OCI-M2 (cell line): ENCODE measurements at regions not wholly inside any gene's neighbourhood (a gene's known extent, or its start where the extent isn't known, plus 50 kb on each side); places are given as distances from the start of the nearest gene placed in this dataset.
"Not testable (repeated sequence)": the region's sequence is repeated elsewhere in the genome, so short reads cannot be mapped to it uniquely, and the experiment has no call there.

Experiments used
- DNase-seq: peaks from one replicate; lab custom pipeline; 2025; ENCODE audit not compliant: unreplicated experiment; lab: John Stamatoyannopoulos, UW

DNA sequence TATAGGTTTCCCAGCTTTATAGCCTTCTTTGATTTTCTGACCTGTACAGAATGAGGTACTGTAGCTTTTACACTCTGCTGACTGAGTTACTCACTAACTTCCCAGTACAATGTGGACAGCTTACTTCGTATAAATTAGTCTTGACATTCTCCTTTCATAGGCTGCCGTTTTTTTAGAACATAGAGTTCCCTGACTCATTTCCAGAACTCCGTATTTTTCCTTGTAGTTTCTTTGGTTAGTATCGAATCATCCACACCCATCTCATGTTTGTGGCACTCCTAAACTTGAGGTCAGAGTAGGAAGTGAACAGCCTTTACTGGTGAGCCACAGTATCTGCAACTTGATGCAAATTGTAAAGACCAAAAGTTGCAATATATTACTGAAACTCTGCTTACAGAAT lies 303.9 kb downstream of the SLITRK5 start:
- DNase-seq = no peak

DNA sequence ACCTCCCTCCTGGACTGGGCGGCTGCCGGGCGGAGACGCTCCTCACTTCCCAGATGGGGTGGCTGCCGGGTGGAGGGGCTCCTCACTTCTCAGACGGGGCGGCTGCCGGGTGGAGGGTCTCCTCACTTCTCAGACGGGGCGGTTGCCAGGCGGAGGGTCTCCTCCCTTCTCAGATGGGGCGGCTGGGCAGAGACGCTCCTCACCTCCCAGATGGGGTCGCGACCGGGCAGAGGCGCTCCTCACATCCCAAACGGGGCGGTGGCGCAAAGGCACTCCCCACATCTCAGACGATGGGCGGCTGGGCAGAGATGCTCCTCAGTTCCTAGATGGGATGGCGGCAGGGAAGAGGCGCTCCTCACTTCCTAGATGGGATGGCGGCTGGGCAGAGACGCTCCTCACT lies 305.5 kb downstream of the SLITRK5 start:
- DNase-seq = not testable (repeated sequence)

DNA sequence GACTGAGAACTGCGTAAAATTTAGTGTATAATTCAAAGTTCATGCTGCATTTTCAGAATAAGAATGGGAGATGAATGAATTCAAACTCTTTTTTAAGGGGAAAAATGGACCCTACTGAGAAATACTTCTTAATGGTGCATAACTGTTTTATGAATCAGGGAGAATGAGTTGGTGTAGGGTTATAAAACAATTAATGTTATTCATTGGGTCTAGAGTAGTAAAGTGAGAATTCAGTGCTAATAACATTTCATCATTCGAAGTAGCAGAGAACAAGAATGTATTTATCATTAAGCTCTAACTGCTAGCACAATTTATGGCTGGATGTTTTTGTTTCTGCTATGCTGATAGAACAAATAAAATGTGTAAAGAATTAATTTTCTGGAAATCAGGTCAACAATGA lies 310.2 kb downstream of the SLITRK5 start:
- DNase-seq = no peak

DNA sequence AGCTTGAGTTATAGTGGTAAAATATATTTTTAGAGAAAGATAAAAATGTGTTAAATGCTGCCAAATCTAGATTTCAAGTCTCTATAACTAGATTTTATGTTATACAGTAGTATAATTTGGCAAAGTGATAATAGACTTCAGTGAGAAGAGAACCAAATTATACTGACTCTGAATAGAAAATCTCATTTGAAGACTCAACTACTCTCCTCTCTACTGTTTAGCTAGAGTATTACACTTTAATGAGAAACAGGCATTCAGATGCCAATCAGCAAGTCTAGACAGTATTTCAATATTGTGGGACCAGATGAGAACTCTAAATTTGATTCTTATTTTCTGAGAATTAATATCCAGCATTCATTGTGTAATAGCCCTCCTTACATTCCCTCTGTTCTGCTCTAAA lies 311.2 kb downstream of the SLITRK5 start:
- no peak for DNase-seq

DNA sequence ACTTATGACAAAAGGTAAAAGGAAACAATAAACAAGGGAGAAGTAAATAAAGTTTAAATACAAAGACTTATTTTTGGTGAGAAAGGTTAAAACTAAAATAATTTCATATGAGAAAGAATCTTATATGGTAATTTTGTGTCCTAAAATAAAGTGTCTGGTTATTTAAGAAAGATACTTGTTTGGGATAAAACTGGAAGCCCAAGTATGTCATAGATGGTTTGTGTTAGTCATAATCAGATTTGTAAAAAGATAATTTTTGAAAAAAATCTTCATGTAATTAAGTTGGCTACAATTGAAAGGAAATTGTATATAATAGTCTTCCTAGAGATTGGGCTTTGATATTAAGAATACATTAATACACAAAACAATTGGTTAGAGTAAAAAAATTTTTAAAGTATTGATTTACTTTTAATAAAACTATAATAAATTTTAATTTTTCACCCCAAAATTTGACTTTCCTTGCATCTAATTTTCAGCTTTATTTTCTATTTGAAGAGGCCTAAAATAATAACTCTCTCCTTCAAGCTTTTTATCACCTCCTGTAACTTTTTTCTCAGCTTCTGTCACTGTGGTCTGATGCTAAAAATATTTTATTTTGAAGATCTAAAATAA lies 315.6 kb downstream of the SLITRK5 start:
- DNase-seq = no peak

DNA sequence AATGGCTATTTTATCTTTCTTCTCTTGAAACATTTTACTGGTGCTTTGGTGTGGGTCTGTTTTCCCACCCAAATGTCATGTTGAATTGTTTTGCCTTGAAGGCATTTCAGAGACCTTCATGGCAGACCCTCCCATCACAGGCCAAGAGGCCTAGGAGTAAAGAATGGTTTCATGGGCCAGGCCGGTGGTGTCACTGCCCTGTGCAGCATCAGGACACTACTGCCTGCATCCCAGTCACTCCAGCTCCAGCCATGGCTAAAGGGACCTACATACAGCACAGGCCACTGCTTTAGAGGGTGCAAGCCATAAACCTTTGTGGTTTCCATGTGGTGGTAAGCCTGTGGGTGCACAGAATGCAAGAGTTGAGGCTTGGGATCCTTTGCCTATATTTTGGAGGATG lies 326.9 kb downstream of the SLITRK5 start:
- no peak for DNase-seq

DNA sequence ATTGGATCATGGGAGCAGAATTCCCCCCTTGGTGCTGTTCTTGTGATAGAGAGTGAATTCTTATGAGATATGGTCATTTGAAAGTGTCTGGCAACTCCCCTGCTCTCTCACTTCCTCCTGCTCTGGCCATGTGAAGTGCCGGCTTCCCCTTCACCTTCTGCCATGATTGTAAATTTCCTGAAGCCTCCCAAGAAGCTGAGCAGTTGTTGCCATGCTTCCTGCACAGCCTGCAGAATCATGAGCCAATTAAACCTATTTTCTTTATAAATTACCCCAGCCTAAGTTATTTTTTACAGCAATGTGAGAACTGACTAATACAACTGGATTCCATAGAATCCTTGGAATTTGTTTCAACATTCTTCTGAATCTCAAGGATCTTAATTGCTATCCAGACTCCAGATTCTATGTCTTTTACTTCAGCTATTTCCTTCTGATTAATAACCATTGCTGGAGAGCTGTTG lies 328.1 kb downstream of the SLITRK5 start:
- no peak for DNase-seq

DNA sequence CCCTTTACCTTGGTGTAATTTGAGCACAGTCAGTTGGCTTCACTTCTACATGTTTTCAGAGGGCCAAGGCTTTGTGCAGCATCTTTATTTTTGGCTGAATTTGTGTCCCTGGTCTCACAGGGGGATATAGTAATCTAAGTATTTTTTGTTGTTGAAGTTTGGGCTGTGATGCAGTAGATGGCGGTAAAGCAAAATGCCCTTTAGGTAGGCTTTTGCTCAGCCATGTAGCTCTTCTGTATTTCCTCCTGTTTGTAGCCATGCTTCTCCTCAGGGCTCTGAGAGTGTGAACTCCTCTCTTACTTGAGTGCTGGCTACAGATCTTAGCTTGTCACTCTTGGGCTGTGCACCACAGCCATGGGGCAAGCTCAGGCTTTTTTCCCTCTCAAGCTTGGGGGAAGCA lies 328.6 kb downstream of the SLITRK5 start:
- no peak for DNase-seq

DNA sequence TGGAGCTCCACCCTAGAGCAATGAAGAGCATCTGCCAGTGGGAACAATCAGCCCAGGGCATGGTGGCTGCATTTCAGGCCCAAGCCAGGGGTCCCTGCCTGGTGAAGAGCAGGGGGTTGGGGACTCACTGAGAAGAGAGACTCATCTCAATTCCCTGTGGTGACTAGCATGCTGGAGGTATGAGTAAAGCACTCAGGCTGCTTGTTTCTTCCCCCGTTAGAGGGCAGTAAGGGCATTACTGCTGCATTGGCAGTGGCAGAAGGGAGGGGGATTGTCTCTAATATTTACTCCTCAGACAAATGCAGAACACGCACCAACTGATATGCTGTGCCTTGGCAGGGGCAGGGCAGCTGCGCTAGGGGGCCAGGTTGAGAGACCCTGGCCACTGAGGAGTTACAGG lies 329.1 kb downstream of the SLITRK5 start:
- no peak for DNase-seq

DNA sequence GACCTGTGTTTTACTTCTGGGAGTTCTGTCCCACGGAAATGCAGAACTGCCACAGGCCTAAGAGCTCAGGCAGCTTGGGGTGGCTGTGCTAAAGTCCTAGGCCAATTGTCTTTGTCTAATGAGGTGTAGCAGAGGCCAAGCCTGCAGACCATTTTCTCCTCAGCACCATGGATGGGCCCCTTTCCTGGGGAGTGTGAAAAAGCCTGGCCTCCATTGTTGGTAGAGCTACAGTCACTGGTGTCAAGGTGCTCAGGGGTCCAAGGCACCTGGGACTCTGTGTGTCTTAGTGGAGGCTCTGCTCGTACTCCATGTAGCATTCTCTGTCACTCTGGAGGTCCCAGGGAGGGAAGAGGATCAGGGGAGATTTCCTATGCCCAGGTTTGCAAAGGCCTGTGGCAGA lies 329.6 kb downstream of the SLITRK5 start:
- DNase-seq = no peak

DNA sequence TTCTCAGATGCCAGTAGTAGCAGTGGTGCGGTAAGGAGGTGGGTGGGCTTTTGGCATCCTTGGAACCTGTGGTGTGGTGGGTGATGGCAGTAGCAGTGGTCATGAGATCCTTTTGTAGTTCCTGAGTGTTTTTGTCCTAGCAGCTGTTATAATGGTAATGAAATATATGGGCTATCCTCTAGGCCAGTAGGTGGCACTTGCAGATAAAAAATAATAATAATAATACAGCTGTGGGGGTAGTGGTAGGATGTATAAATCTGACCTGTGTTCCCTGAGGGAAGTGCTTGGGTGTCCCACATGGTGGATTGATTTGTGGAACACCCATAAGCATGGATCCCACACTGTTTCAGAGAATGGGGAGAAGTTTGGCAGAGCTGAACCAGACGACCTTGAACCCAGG lies 334.0 kb downstream of the SLITRK5 start:
- DNase-seq = no peak

DNA sequence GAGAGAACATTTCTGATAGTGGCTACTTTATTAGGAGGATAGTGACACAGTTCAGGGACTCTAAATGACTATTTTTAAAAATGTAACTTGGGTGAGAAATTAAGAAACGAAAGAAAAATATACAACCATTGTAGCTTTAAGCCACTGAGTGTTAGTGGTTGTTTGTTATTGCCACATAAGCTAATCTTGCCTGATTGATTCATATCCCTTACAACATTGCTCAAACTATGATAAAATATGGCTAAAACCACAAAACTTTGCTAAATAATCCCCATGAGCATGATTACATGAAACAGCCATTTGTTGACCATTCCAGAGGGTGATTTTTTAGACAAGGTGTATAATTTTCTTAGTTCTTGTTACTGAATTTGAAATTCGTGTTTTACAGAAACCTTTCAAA lies 343.4 kb downstream of the SLITRK5 start:
- DNase-seq = no peak

DNA sequence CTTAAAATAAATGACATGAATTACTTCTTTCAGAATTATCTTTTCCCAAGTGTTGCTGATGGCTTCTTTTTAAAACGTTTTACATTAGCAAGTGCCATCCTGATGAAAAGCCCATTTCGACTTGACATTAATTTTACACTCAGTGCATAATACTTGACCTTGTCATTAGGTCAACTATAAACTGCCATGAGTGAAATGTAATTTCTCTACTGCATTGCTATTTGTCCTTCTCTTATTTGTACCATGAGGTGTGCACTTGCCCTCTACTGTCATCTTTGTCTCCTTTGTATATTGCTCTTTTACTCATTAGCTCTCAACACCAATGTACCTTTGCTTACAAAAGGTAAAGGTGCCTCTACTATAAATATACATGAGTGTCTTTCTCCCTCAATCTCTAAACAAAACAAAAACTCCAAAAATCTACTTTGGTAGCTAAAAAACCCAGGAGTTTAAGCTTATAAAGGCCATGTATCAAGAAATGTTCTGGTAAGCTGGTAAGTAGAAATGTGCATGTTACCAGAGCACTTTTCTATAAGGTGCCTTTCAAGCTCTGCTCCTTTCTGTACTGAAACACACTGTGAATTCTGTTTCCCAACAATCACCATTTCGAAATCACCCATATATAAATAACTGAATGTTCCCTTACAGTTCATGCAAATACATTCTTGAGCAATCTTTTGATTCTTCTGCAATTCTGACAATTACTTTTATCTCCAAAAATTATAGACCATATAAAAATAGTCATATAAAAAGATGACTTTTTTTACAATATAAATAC lies 351.4 kb downstream of the SLITRK5 start:
- DNase-seq = no peak

DNA sequence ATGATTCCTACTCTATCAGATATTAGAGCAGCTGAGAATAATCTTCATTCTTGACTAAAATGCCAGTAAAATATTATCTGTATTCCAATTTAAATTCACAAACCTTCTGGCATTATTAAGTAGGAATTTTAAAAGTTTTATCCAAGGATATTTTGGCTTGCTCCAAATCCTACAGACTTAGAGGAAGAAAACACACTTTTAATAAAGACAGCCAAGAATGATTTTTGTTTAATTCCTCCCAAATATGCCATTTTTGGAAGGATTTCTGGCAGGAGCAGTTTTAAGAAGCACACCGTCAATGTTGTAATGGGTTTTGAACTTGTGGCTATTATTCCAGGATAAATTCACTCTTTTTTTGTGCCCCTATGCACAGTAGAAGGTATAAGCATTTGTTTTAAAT lies 355.1 kb downstream of the SLITRK5 start:
- DNase-seq = no peak

DNA sequence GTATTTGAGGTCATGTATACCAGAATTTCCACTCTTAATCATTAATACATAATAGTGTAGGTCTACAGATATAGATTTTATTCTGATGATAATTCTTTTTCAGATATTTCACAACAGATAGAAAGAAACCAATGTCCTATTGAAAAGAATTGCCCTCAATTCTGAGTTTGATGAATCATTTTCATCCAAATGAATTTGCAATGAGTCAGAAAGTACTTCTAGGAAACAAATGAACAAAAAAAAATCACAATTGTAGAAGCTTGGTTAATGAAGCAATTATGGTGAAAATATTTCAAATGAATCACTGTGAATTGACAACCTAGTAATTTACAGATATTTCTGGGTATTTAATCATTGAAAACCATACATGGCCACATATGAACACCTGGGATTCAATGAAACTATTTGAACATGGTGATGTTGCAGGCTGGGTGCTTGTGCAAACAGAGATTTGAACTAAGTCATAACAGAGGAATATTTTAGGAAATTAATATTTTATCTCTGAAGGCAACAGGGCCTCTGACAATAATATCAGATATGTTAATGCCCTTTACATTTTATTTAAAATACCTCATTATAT lies 360.9 kb downstream of the SLITRK5 start:
- no peak for DNase-seq

DNA sequence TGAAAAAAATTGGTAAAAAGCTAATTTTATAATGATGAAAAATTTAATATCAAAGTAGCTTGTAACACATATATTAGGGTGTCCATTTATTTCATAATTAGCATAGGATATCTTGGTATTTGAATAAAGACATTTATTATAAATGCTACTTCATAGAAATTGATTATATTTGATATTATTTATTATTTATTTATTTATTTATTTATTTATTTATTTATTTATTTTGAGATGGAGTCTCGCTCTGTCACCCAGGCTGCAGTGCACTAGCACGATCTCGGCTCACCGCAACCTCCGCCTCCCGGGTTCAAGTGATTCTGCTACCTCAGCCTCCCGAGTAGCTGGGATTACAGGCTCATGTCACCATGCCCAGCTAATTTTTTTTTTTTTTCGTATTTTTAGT lies 365.0 kb downstream of the SLITRK5 start:
- not testable (repeated sequence) for DNase-seq

DNA sequence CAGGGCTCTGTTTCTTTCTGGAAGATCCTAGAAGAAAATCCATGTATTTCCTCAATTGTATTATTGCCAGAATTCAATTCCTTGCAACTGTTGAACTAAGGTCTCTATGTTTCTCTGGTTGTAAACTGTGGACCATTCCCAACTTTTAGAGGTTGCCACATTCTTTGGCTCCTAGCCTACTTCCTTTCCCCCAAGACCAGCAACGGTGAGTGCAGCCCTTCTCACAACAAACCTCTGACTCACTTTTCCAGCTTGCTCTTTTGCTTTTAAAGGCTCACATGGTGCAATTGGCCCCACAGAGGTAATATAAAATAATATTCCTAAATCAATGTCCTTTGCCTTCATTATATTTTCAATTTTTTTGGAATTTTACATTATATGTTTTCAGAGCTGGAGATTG lies 371.3 kb downstream of the SLITRK5 start:
- DNase-seq = no peak

DNA sequence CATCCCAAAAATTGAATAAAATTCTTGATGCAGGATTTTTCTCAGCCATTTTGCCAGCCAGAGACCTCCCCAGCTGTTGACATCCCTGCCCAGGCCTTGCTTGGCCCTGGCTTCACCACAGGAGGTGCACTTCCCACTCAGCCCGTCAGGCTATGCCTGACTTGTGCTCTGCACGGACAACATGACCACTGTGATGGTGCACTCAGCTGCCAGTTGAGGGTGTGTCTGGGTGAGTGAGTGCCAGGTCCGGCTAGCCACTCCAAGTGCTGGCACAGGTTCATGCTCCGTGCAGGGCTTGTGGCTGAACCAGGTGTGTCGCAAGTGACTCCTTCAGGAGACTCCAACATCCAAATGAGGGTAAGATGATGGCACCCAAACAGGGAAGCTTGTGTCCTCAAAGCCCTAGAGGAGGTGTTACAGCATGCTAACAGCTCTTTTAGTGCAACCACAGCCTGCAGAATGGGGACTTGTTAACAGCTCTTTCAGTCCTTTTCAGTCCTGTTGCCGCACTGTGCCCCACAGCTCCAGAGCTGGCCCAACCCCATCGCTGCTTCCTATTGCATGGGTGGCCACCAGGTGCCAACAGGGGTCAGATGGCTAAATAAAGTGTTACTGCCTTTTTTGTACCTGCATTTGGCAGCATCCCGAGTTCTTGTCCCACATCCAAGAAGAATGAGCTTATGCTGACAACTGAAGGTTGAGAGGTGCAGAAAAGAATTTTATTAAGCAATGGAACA lies 380.7 kb downstream of the SLITRK5 start:
- no peak for DNase-seq

DNA sequence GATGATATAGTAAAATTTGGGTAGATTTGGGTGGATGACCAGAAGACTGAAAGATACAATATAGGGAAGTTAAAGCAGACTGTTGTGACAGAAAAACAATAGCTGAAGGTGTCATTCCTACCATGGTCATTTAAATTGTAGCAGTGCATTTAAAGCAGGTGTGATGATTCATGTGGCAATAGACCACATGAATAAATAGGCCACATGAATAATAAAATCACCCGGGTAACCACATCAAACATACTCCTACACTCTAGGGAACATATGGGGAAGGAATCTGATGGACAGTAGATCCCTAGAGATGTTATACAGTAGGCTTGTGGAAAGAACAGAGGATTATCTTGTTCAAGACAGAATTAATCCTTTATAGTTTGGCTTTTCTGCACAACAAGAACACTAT lies 392.6 kb downstream of the SLITRK5 start:
- DNase-seq = no peak

DNA sequence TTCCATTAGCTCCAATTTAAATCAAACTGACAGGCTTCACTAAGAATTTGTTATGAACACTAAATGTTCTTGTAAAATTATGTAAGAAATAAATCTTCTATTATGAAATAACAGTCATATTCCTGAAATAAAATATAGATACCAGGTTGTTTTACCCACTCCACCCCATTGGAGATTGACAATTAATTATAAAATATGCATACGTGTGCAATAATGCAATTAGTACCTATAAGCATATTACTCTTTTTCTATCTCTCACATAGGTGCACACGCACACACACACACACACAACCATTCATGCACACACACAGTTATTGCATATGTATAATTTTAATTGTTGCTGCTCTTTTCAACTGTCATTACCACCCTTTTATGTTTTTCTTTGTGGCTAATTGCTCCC lies 395.7 kb downstream of the SLITRK5 start:
- DNase-seq = no peak

DNA sequence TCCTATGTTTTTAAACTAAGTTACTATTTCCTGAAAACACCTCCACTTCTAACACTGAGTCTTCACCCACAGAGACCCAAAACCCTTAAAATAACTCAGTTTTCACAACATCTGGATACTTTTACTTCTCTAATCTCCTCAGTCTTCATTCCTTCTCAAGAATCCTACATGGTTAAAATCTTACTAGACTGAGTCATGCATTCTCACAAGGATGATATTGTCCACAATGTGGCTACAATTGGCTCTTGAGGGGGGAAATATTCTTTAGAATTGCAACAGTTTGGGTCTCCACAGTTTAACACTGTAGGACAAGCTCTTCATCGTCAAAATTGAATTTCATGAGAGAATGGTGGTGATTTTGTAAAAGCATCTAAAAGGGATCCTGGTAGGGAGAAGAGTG lies 397.1 kb downstream of the SLITRK5 start:
- DNase-seq = no peak

DNA sequence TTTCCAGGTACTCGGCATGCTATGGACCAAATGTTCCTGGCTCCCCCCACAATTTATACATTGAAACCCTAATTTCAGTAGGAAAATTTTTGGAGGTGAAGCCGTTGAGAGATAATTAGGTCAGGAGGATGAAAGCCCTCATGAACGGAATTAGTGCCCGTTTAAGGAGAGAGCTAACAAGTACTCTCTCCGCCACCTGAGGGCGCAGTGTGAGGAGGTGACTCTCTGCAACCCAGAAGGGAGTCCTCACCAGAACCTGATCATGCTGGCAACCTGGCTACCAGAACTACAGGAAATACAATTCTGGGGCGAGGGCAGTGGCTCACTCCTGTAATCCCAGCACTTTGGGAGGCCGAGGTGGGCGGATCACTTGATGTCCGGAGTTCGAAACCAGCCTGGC lies 397.8 kb downstream of the SLITRK5 start:
- DNase-seq = no peak
